K562 (cell line): ENCODE measurements at regions not wholly inside any gene's neighbourhood (a gene's known extent, or its start where the extent isn't known, plus 50 kb on each side); places are given as distances from the start of the nearest gene placed in this dataset.

Experiments used
- ARID1B ChIP-seq: fragments of 450-650 bp; IDR thresholded peaks from 2 replicates; pipeline ENCODE4 v1.6.1; 2016; ENCODE audit warnings: antibody characterized with exemption, mild to moderate bottlenecking, inconsistent platforms
- BDP1 ChIP-seq: IDR thresholded peaks from 3 replicates; pipeline ENCODE4 v1.6.1; 2011; ENCODE audit not compliant: insufficient read length, insufficient read depth
- CHD4 ChIP-seq: fragments of 200-600 bp; sonication (generic); IDR thresholded peaks from 3 replicates; pipeline ENCODE4 v1.6.1; 2012; ENCODE audit warnings: low read depth, mild to moderate bottlenecking, mixed read lengths, low read length, inconsistent platforms; ENCODE audit not compliant: insufficient read depth, insufficient replicate concordance, poor library complexity, severe bottlenecking
- E2F6 ChIP-seq, 2 experiments: IDR thresholded peaks; 2 replicates each; pipeline ENCODE4 v1.6.1; 2011; ENCODE audit warnings: borderline replicate concordance in 1 of 2, control low read depth in 1 of 2, low read depth in 1 of 2, low read length in 1 of 2, mild to moderate bottlenecking in 1 of 2, mixed read lengths in 1 of 2, moderate library complexity in 1 of 2; ENCODE audit not compliant: insufficient read depth in 1 of 2, insufficient read length in 1 of 2, poor library complexity in 1 of 2, severe bottlenecking in 1 of 2; ENCODE audit errors: extremely low read depth in 1 of 2
- HMG20B ChIP-seq: fragments of 250-450 bp; sonication (Bioruptor Pico); IDR thresholded peaks from 2 replicates; pipeline ENCODE4 v1.5.0; 2021; ENCODE audit warnings: mild to moderate bottlenecking
- HMGN3 ChIP-seq: IDR thresholded peaks from 2 replicates; pipeline ENCODE4 v1.6.1; 2011; ENCODE audit warnings: borderline replicate concordance, low read depth, mild to moderate bottlenecking, mixed read lengths, low read length; ENCODE audit not compliant: insufficient read length; ENCODE audit errors: extremely low read depth
- PML ChIP-seq: IDR thresholded peaks from 2 replicates; pipeline ENCODE4 v1.6.1; 2012; ENCODE audit warnings: low read length, inconsistent platforms
- THRB ChIP-seq: fragments of 450-650 bp; formaldehyde crosslinking; conservative IDR thresholded peaks from 2 replicates; pipeline ENCODE4 v1.4.0; 2022; ENCODE audit warnings: mild to moderate bottlenecking, missing genetic modification characterization
- ZBTB49 ChIP-seq: sonication (generic); formaldehyde crosslinking; IDR thresholded peaks from 2 replicates; pipeline ENCODE4 v1.8.0; 2022; ENCODE audit warnings: missing genetic modification reagents, mild to moderate bottlenecking, borderline replicate concordance
- ZBTB9 ChIP-seq: fragments of 450-650 bp; formaldehyde crosslinking; IDR thresholded peaks from 2 replicates; pipeline ENCODE4 v1.4.0; 2020; ENCODE audit warnings: mild to moderate bottlenecking, moderate library complexity
- ZNF134 ChIP-seq: fragments of 250-450 bp; sonication (Bioruptor Pico); conservative IDR thresholded peaks from 2 replicates; pipeline ENCODE4 v1.4.0; 2020
- ZNF316 ChIP-seq: fragments of 450-650 bp; IDR thresholded peaks from 2 replicates; pipeline ENCODE4 v1.6.1; 2016
- ZNF592 ChIP-seq: fragments of 450-650 bp; IDR thresholded peaks from 2 replicates; pipeline ENCODE4 v1.6.1; 2017; ENCODE audit warnings: antibody characterized with exemption, mild to moderate bottlenecking
- ZNF764 ChIP-seq: fragments of 250-450 bp; sonication (Bioruptor Pico); IDR thresholded peaks from 2 replicates; pipeline ENCODE4 v1.4.0; 2020; ENCODE audit warnings: low read depth, mild to moderate bottlenecking, moderate library complexity
- ZNF79 ChIP-seq: fragments of 250-450 bp; sonication (Bioruptor Pico); IDR thresholded peaks from 2 replicates; pipeline ENCODE4 v1.4.0; 2020; ENCODE audit warnings: low read depth, mild to moderate bottlenecking, moderate library complexity

GRCh38 chr6:147132889-147133288, 71.3 kb upstream of the STXBP5 start (continued):
- no peak for TF ChIP-seq HMGN3
- 0 out of 2 replicates have a peak, but pooled peaks have one; percentile 54 for TF ChIP-seq ZNF592
- TF ChIP-seq E2F6 (IDR thresholded peaks at IDR 0.05; ENCODE audit: borderline replicate concordance in 1 of 2, extremely low read depth in 1 of 2, insufficient read depth in 1 of 2, insufficient read length in 1 of 2, low read depth in 1 of 2, low read length in 1 of 2, poor library complexity in 1 of 2, severe bottlenecking in 1 of 2), result no peak
- TF ChIP-seq ZBTB9, result no peak
- TF ChIP-seq CHD4, result no peak
- no peak for TF ChIP-seq PML
- no peak for TF ChIP-seq ZNF134 (CRISPR knock-in tag)
- no peak for TF ChIP-seq ZBTB49 (CRISPR knock-in tag)
- TF ChIP-seq ZNF79 (CRISPR knock-in tag), result no peak
- no peak for TF ChIP-seq HMG20B (CRISPR knock-in tag)
- TF ChIP-seq ARID1B, result peak; percentile 41; the same call in 1 of the 2 replicates
- TF ChIP-seq ZNF316, result peak; percentile 41; the same call in 1 of the 2 replicates
- no peak for TF ChIP-seq THRB
- no peak for TF ChIP-seq BDP1
- no peak for TF ChIP-seq ZNF764 (CRISPR knock-in tag)
